H1 (cell line): ENCODE measurements at regions not wholly inside any gene's neighbourhood (a gene's known extent, or its start where the extent isn't known, plus 50 kb on each side); places are given as distances from the start of the nearest gene placed in this dataset.

Experiments used
- CTCF ChIA-PET: fragments of 300-600 bp; sonication (Branson Sonifier 250); formaldehyde crosslinking; loops from one replicate; lab custom pipeline; 2021; ENCODE audit not compliant: partially characterized antibody; lab: Charles Lee
- POLR2A ChIA-PET: fragments of 300-600 bp; sonication (Branson Sonifier 250); formaldehyde crosslinking; loops from one replicate; lab custom pipeline; 2021; ENCODE audit warnings: inconsistent platforms; ENCODE audit not compliant: partially characterized antibody; lab: Charles Lee
- DNase-seq, 2 experiments: peaks; one replicate each; pipeline versions ENCODE4 v3.0.0 to v3.0.0-alpha.2; 2010 to 2022; ENCODE audit warnings: low spot score in 2 of 2, low read depth in 1 of 2, mixed read lengths in 1 of 2
- FAIRE-seq: peaks from 2 replicates; lab custom pipeline; 2011; peaks lifted over from hg19 to GRCh38; lab: Jason Lieb, UNC
- H2AFZ ChIP-seq: 2 replicates; pipeline ENCODE4 v1.8.1; 2012; ENCODE audit warnings: low read length, inconsistent platforms
- H2AK5ac ChIP-seq: 2 replicates; pipeline ENCODE4 v1.6.1; 2013; ENCODE audit warnings: low read depth, low read length
- H2BK120ac ChIP-seq: replicated peaks from 2 replicates; pipeline ENCODE3; 2013; ENCODE audit warnings: low read depth, low read length, inconsistent platforms
- H2BK12ac ChIP-seq: 2 replicates; pipeline ENCODE4 v1.6.1; 2013; ENCODE audit warnings: low read depth, low read length
- H2BK15ac ChIP-seq: 2 replicates; pipeline ENCODE4 v1.6.1; 2013; ENCODE audit warnings: low read length
- H2BK20ac ChIP-seq: 2 replicates; pipeline ENCODE4 v1.6.1; 2013; ENCODE audit warnings: low read length
- H2BK5ac ChIP-seq: 2 replicates; pipeline ENCODE4 v1.6.1; 2013; ENCODE audit warnings: low read depth, low read length
- H3K14ac ChIP-seq: 2 replicates; pipeline ENCODE4 v1.6.1; 2013; ENCODE audit warnings: inconsistent platforms; ENCODE audit not compliant: insufficient read length
- H3K18ac ChIP-seq: 2 replicates; pipeline ENCODE4 v1.6.1; 2013; ENCODE audit warnings: low read length; ENCODE audit errors: extremely low read depth
- H3K23ac ChIP-seq: 2 replicates; pipeline ENCODE4 v1.6.1; 2013; ENCODE audit warnings: inconsistent platforms; ENCODE audit not compliant: insufficient read length
- H3K23me2 ChIP-seq: 2 replicates; pipeline ENCODE4 v1.6.1; 2013; ENCODE audit warnings: low read depth, low read length
- H3K27ac ChIP-seq: 2 replicates; pipeline ENCODE4 v1.6.1; 2011; ENCODE audit warnings: low read depth, low read length, inconsistent platforms
- H3K27me3 ChIP-seq, 4 experiments: replicated peaks in 1 of 4; 1 replicate in 1 of 4; 2 replicates in 3 of 4; pipeline versions ENCODE4 v1.6.1 to v1.8.1; 2011 to 2013; ENCODE audit warnings: low read length in 3 of 4, mild to moderate bottlenecking in 3 of 4, inconsistent platforms in 2 of 4, mixed read lengths in 2 of 4, moderate library complexity in 1 of 4; ENCODE audit not compliant: control insufficient read depth in 3 of 4, insufficient read depth in 3 of 4; ENCODE audit errors: extremely low read depth in 1 of 4
- H3K36me3 ChIP-seq, 4 experiments: 2 replicates each; pipeline versions ENCODE4 v1.6.1 to v1.8.1; 2011 to 2013; ENCODE audit warnings: mild to moderate bottlenecking in 4 of 4, low read length in 3 of 4, moderate library complexity in 2 of 4, control low read depth in 1 of 4, inconsistent platforms in 1 of 4; ENCODE audit not compliant: insufficient read depth in 4 of 4, control insufficient read depth in 2 of 4
- H3K4ac ChIP-seq: replicated peaks from 2 replicates; pipeline ENCODE3; 2013; ENCODE audit warnings: low read length, low read depth, mixed read lengths, inconsistent platforms; ENCODE audit not compliant: insufficient read length
- H3K4me1 ChIP-seq, 4 experiments: replicated peaks in 1 of 4; 1 replicate in 1 of 4; 2 replicates in 3 of 4; pipeline versions ENCODE4 v1.6.1 to v1.8.1; 2011 to 2013; ENCODE audit warnings: low read length in 3 of 4, inconsistent platforms in 2 of 4, mixed read lengths in 1 of 4; ENCODE audit not compliant: insufficient read depth in 4 of 4, control insufficient read depth in 3 of 4
- H3K4me2 ChIP-seq, 2 experiments: 2 replicates each; pipeline versions ENCODE4 v1.6.1 to v1.8.1; 2011 to 2013; ENCODE audit warnings: low read depth in 2 of 2, low read length in 2 of 2, control low read depth in 1 of 2, inconsistent platforms in 1 of 2, mild to moderate bottlenecking in 1 of 2; ENCODE audit not compliant: insufficient read depth in 1 of 2
- H3K4me3 ChIP-seq, 4 experiments: fragments of 200-600, 300-600 bp in 1 of 4; sonication (generic), shearing (Covaris generic), sonication (Bioruptor Twin) in 1 of 4; 2 replicates each; pipeline versions ENCODE4 v1.5.1 to v1.8.1; 2011 to 2016; ENCODE audit warnings: low read length in 4 of 4, low read depth in 3 of 4, control low read depth in 2 of 4, inconsistent platforms in 2 of 4, mild to moderate bottlenecking in 2 of 4, mixed read lengths in 1 of 4, moderate library complexity in 1 of 4; ENCODE audit not compliant: insufficient read depth in 2 of 4; ENCODE audit errors: extremely low read depth in 1 of 4
- H3K56ac ChIP-seq: replicated peaks from 2 replicates; pipeline ENCODE3; 2013; ENCODE audit warnings: low read depth, mild to moderate bottlenecking, mixed read lengths, low read length, inconsistent platforms; ENCODE audit not compliant: insufficient read length
- H3K79me1 ChIP-seq: 2 replicates; pipeline ENCODE4 v1.6.1; 2013; ENCODE audit warnings: low read depth, low read length, control low read depth
- H3K79me2 ChIP-seq, 2 experiments: 2 replicates each; pipeline versions ENCODE4 v1.6.1 to v1.8.1; 2012 to 2013; ENCODE audit warnings: low read length in 2 of 2, mild to moderate bottlenecking in 2 of 2, inconsistent platforms in 1 of 2; ENCODE audit not compliant: insufficient read depth in 2 of 2, control insufficient read depth in 1 of 2
- H3K9ac ChIP-seq, 4 experiments: replicated peaks in 1 of 4; 1 replicate in 1 of 4; 2 replicates in 3 of 4; pipeline versions ENCODE4 v1.6.1 to v1.8.1; 2011 to 2013; ENCODE audit warnings: low read depth in 3 of 4, low read length in 3 of 4, control low read depth in 2 of 4, mild to moderate bottlenecking in 2 of 4, moderate library complexity in 2 of 4, inconsistent platforms in 1 of 4; ENCODE audit errors: extremely low read depth in 1 of 4
- H3K9me3 ChIP-seq, 2 experiments: 2 replicates each; pipeline versions ENCODE4 v1.6.1 to v1.8.1; 2012 to 2013; ENCODE audit warnings: mild to moderate bottlenecking in 2 of 2, moderate library complexity in 2 of 2, control low read depth in 1 of 2, inconsistent platforms in 1 of 2, low read depth in 1 of 2, low read length in 1 of 2, mixed read lengths in 1 of 2; ENCODE audit not compliant: insufficient read depth in 2 of 2
- H4K20me1 ChIP-seq, 2 experiments: replicated peaks in 1 of 2; 2 replicates each; pipeline versions ENCODE3 to v1.8.1; 2011 to 2013; ENCODE audit warnings: inconsistent platforms in 2 of 2, low read length in 2 of 2, mild to moderate bottlenecking in 1 of 2; ENCODE audit not compliant: insufficient read depth in 2 of 2, control insufficient read depth in 1 of 2
- H4K5ac ChIP-seq: 2 replicates; pipeline ENCODE4 v1.6.1; 2013; ENCODE audit warnings: low read length, low read depth, mixed read lengths, inconsistent platforms; ENCODE audit not compliant: insufficient read length
- H4K8ac ChIP-seq: 2 replicates; pipeline ENCODE4 v1.8.0; 2013; ENCODE audit warnings: mild to moderate bottlenecking, moderate library complexity, low read length, inconsistent platforms; ENCODE audit not compliant: insufficient read depth; ENCODE audit errors: extremely low read depth
- H4K91ac ChIP-seq: replicated peaks from 2 replicates; pipeline ENCODE3; 2013; ENCODE audit warnings: low read length, mixed read lengths, inconsistent platforms; ENCODE audit not compliant: insufficient read length
- USF2 ChIP-seq: IDR thresholded peaks from 2 replicates; pipeline ENCODE4 v1.6.1; 2011; ENCODE audit warnings: low read length, improper control_type of control experiment
- WGBS, 2 experiments: shearing (Covaris generic) in 1 of 2; methylation state at CpG; one replicate each; pipeline versions ENCODE4 v1.1.6 to v1.1.7; 2013 to 2015; ENCODE audit warnings: low lambda C conversion rate in 2 of 2, mixed read lengths in 2 of 2, inconsistent platforms in 1 of 2, low coverage in 1 of 2, missing lambda C conversion rate in 1 of 2; ENCODE audit not compliant: insufficient replicate concordance in 2 of 2, insufficient coverage in 1 of 2, insufficient read length in 1 of 2; ENCODE audit errors: extremely low coverage in 1 of 2, missing lambda C conversion rate in 1 of 2; 5-methylcytosine and 5-hydroxymethylcytosine counted together

GRCh38 chr11:11787305-11788062 is 54.3 kb upstream of the USP47 start:
- DNase-seq, result peak in 1 of 2 experiments; percentile 82
- H4K20me1 ChIP-seq, result no peaks in the 10 kb centered on the region
- H4K8ac ChIP-seq, result no peak overlapping the region
- H4K5ac ChIP-seq, result no peak overlapping the region
- no peaks in the 10 kb centered on the region for H3K79me2 ChIP-seq
- H3K4me1 ChIP-seq, result peaks cover 0 to 8% (median 6%) of the 10 kb centered on the region in 4 experiments; a peak in 4 of 7 replicates
- no peak overlapping the region; the same call in 1 of the 2 replicates for H2BK20ac ChIP-seq
- H3K9ac ChIP-seq, result no peak overlapping the region
- peak; percentile 96 for FAIRE-seq
- no peak overlapping the region for H3K56ac ChIP-seq
- H2BK15ac ChIP-seq, result 0 out of 2 replicates have a peak overlapping the region, but pooled peaks have one; percentile 10
- H3K14ac ChIP-seq, result no peak overlapping the region
- WGBS, 2 experiments, result 65% methylated on average over 7 of the region's 7 CpGs; no CpG with 5 or more reads in 1 of the 2 experiments
- no peaks in the 10 kb centered on the region for H3K36me3 ChIP-seq
- ChIA-PET CTCF (interaction anchor here (0.5 to 5.0 kb wide), 120 partner anchors 8 to 1326 kb away, joined by 3 to 40 read pairs (median 4); partner anchors contain the start of gene GALNT18), POLR2A (interaction anchor here (0.6 kb wide), 1 partner anchor 292 kb away, joined by 4 read pairs; no protein-coding TSS in a partner anchor)
- no peak overlapping the region for H3K18ac ChIP-seq
- H3K79me1 ChIP-seq, result no peaks in the 10 kb centered on the region
- H2AFZ ChIP-seq, result peak overlapping the region; percentile 86; the same call in 1 of the 2 replicates
- H3K27ac ChIP-seq, result no peak overlapping the region
- no peaks in the 10 kb centered on the region for H3K23me2 ChIP-seq
- no peak overlapping the region for H2AK5ac ChIP-seq
- H2BK12ac ChIP-seq, result no peak overlapping the region; the same call in 1 of the 2 replicates
- no peaks in the 10 kb centered on the region for H3K9me3 ChIP-seq
- peak overlapping the region; percentile 6 for H4K91ac ChIP-seq
- H2BK5ac ChIP-seq, result no peak overlapping the region; the same call in 1 of the 2 replicates
- H3K4me2 ChIP-seq, result no peak overlapping the region
- no peak overlapping the region for H2BK120ac ChIP-seq
- no peaks in the 10 kb centered on the region for H3K27me3 ChIP-seq
- H3K23ac ChIP-seq, result no peak overlapping the region
- H3K4me3 ChIP-seq, result no peak overlapping the region
- H3K4ac ChIP-seq, result no peak overlapping the region
- no peak for TF ChIP-seq USF2
